ENCODE measurements at regions not wholly inside any gene's neighbourhood (a gene's known extent, or its start where the extent isn't known, plus 50 kb on each side); places are given as distances from the start of the nearest gene placed in this dataset.

GRCh38 chr1:81337226-81337625, 463.5 kb upstream of the ADGRL2 start:
- TF ChIP-seq, protein P1, sequence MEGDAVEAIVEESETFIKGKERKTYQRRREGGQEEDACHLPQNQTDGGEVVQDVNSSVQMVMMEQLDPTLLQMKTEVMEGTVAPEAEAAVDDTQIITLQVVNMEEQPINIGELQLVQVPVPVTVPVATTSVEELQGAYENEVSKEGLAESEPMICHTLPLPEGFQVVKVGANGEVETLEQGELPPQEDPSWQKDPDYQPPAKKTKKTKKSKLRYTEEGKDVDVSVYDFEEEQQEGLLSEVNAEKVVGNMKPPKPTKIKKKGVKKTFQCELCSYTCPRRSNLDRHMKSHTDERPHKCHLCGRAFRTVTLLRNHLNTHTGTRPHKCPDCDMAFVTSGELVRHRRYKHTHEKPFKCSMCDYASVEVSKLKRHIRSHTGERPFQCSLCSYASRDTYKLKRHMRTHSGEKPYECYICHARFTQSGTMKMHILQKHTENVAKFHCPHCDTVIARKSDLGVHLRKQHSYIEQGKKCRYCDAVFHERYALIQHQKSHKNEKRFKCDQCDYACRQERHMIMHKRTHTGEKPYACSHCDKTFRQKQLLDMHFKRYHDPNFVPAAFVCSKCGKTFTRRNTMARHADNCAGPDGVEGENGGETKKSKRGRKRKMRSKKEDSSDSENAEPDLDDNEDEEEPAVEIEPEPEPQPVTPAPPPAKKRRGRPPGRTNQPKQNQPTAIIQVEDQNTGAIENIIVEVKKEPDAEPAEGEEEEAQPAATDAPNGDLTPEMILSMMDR (IDR thresholded peaks at IDR 0.05), result no peak
- no peak for TF ChIP-seq ZFX (IDR thresholded peaks at IDR 0.05; ENCODE audit: borderline replicate concordance)
